Keratinocyte (primary cell): ENCODE measurements at regions not wholly inside any gene's neighbourhood (a gene's known extent, or its start where the extent isn't known, plus 50 kb on each side); places are given as distances from the start of the nearest gene placed in this dataset.

ENCODE experiments used
- DNase-seq: peaks from one replicate; pipeline ENCODE4 v3.0.0-alpha.2; 2011; ENCODE audit warnings: low read depth, missing footprints, low spot score
- FAIRE-seq: peaks from 2 replicates; lab custom pipeline; 2011; peaks lifted over from hg19 to GRCh38; lab: Jason Lieb, UNC
- H2AFZ ChIP-seq: 2 replicates; pipeline ENCODE4 v1.6.0; 2012; ENCODE audit warnings: low read length, control low read depth, inconsistent platforms; ENCODE audit not compliant: control insufficient read depth
- H3K27ac ChIP-seq: 2 replicates; pipeline ENCODE4 v1.5.1; 2011; ENCODE audit warnings: low read length; ENCODE audit not compliant: control insufficient read depth, insufficient read depth
- H3K27me3 ChIP-seq: 3 replicates; pipeline ENCODE4 v1.6.0; 2011; ENCODE audit warnings: low read length; ENCODE audit not compliant: control insufficient read depth, insufficient read depth; ENCODE audit errors: extremely low read depth
- H3K36me3 ChIP-seq, 2 experiments: 2 replicates in 1 of 2; 3 replicates in 1 of 2; pipeline ENCODE4 v1.5.1; 2011; ENCODE audit warnings: low read length in 2 of 2, mild to moderate bottlenecking in 1 of 2; ENCODE audit not compliant: control insufficient read depth in 2 of 2, insufficient read depth in 2 of 2; ENCODE audit errors: extremely low read depth in 1 of 2
- H3K4me1 ChIP-seq: 3 replicates; pipeline ENCODE4 v1.5.1; 2011; ENCODE audit warnings: low read length; ENCODE audit not compliant: control insufficient read depth, insufficient read depth; ENCODE audit errors: extremely low read depth
- H3K4me2 ChIP-seq: 3 replicates; pipeline ENCODE4 v1.6.0; 2011; ENCODE audit warnings: low read depth, low read length; ENCODE audit not compliant: control insufficient read depth, insufficient read depth; ENCODE audit errors: extremely low read depth
- H3K4me3 ChIP-seq, 3 experiments: fragments of 200-600 bp in 1 of 3; sonication (generic) in 1 of 3; 2 replicates in 2 of 3; 3 replicates in 1 of 3; pipeline ENCODE4 v1.5.1; 2011 to 2016; ENCODE audit warnings: low read length in 3 of 3, mild to moderate bottlenecking in 3 of 3, control low read depth in 2 of 3, inconsistent platforms in 1 of 3, low read depth in 1 of 3, mixed read lengths in 1 of 3, mixed run types in 1 of 3, moderate library complexity in 1 of 3; ENCODE audit not compliant: control insufficient read depth in 2 of 3, insufficient read depth in 2 of 3; ENCODE audit errors: extremely low read depth in 1 of 3
- H3K79me2 ChIP-seq: 2 replicates; pipeline ENCODE4 v1.6.0; 2012; ENCODE audit warnings: low read length; ENCODE audit not compliant: control insufficient read depth, insufficient read depth
- H3K9ac ChIP-seq: 3 replicates; pipeline ENCODE4 v1.6.0; 2011; ENCODE audit warnings: low read length; ENCODE audit not compliant: control insufficient read depth, insufficient read depth; ENCODE audit errors: extremely low read depth
- H3K9me1 ChIP-seq: 3 replicates; pipeline ENCODE4 v1.6.0; 2011; ENCODE audit warnings: low read length; ENCODE audit not compliant: control insufficient read depth, insufficient read depth; ENCODE audit errors: extremely low read depth
- H3K9me3 ChIP-seq: 2 replicates; pipeline ENCODE4 v1.5.1; 2012; ENCODE audit warnings: low read depth, low read length; ENCODE audit not compliant: control insufficient read depth
- H4K20me1 ChIP-seq: 3 replicates; pipeline ENCODE4 v1.6.0; 2011; ENCODE audit warnings: low read length; ENCODE audit not compliant: control insufficient read depth, insufficient read depth; ENCODE audit errors: extremely low read depth
- CTCF ChIP-seq, 3 experiments: IDR thresholded peaks in 1 of 3; conservative IDR thresholded peaks in 1 of 3; optimal IDR thresholded peaks in 1 of 3; 2 replicates in 2 of 3; 3 replicates in 1 of 3; pipeline versions ENCODE3 to v1.5.1; 2011; ENCODE audit warnings: low read length in 3 of 3, mild to moderate bottlenecking in 3 of 3, moderate library complexity in 2 of 3, control low read depth in 1 of 3, inconsistent platforms in 1 of 3; ENCODE audit not compliant: insufficient read depth in 2 of 3; ENCODE audit errors: extremely low read depth in 1 of 3
- EZH2 ChIP-seq: IDR thresholded peaks from one replicate; pipeline ENCODE4 v1.6.1; 2012; ENCODE audit warnings: inconsistent platforms, mild to moderate bottlenecking, low read length, moderate library complexity
- dilution Hi-C: fragments of 300-500 bp; cut with MboI; formaldehyde crosslinking; loops from one replicate; pipeline ENCODE4 v1.7.0; 2020; ENCODE audit warnings: low sequenced_read_pairs; ENCODE audit not compliant: extremely low pct_ligation_motif_present

GRCh38 chr12:94027561-94027960 is 120.8 kb upstream of the PLXNC1 start:
- no peak for TF ChIP-seq EZH2
- TF ChIP-seq CTCF (optimal IDR thresholded peaks at IDR 0.05 in 1 of 3, IDR thresholded peaks at IDR 0.05 in 1 of 3, conservative IDR thresholded peaks at IDR 0.05 in 1 of 3; ENCODE audit: extremely low read depth in 1 of 3, insufficient read depth in 2 of 3, low read length in 3 of 3) = no peak
- dilution Hi-C loops = no loop called here
- no peak for FAIRE-seq

GRCh38 chr12:94031763-94032162 is 116.6 kb upstream of the PLXNC1 start:
- Histone ChIP-seq H3K36me3 (no peaks in the 10 kb centered on the region), H3K9me3 (peaks cover 2% of the 10 kb centered on the region), H3K9me1 (no peaks in the 10 kb centered on the region), H3K27ac (no peak overlapping the region), H2AFZ (no peak overlapping the region), H4K20me1 (no peaks in the 10 kb centered on the region), H3K4me2 (no peak overlapping the region), H3K9ac (no peak overlapping the region), H3K4me3 (no peak overlapping the region), H3K4me1 (no peaks in the 10 kb centered on the region), H3K27me3 (peaks cover 3% of the 10 kb centered on the region), H3K79me2 (no peaks in the 10 kb centered on the region)
- TF ChIP-seq CTCF (optimal IDR thresholded peaks at IDR 0.05 in 1 of 3, IDR thresholded peaks at IDR 0.05 in 1 of 3, conservative IDR thresholded peaks at IDR 0.05 in 1 of 3; ENCODE audit: extremely low read depth in 1 of 3, insufficient read depth in 2 of 3, low read length in 3 of 3) = no peak
- no peak for TF ChIP-seq EZH2
- FAIRE-seq (no peak), DNase-seq (no peak)
- dilution Hi-C loops = no loop called here

More at GRCh38 chr12:94027561-94027960, 120.8 kb upstream of the PLXNC1 start:
- Histone ChIP-seq H3K27ac (no peak overlapping the region), H3K36me3 (no peaks in the 10 kb centered on the region), H3K9ac (no peak overlapping the region), H3K27me3 (no peaks in the 10 kb centered on the region), H2AFZ (no peak overlapping the region), H3K4me3 (no peak overlapping the region), H3K9me3 (no peaks in the 10 kb centered on the region), H3K4me2 (no peak overlapping the region), H3K79me2 (no peaks in the 10 kb centered on the region), H4K20me1 (no peaks in the 10 kb centered on the region), H3K4me1 (no peaks in the 10 kb centered on the region), H3K9me1 (no peaks in the 10 kb centered on the region)
- no peak for DNase-seq
